ENCODE measurements at regions not wholly inside any gene's neighbourhood (a gene's known extent, or its start where the extent isn't known, plus 50 kb on each side); places are given as distances from the start of the nearest gene placed in this dataset.
A peak's percentile ranks its signal among the peaks of the same experiment; 100 is the strongest.

DNA sequence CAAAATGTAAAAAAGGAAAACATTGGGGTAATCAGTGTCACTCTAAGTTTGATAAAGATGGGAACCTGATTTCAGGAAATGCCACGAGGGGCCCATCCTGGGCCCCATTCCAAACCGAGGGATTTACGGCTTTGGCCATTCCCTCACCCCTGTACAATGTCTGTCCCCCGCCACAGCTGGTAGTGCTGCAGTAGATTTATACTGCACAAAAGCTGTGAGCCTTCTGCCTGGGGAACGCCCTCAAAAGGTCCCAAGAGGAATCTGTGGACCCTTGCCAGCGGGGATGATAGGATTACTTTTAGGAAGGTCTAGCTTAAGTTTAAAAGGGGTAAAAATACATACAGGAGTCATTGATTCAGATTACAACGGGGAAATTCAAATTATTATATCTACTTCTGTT is 173.4 kb upstream of the SGCG start:
- Mint-ChIP-seq H3K27me3 (ENCODE audit: unreplicated experiment) (no peaks in the 10 kb centered on the region), H3K36me3 (ENCODE audit: unreplicated experiment) (peaks cover 5% of the 10 kb centered on the region), H3K4me1 (ENCODE audit: low read depth, unreplicated experiment) (no peaks in the 10 kb centered on the region), H3K9me3 (ENCODE audit: unreplicated experiment) (peaks cover 2% of the 10 kb centered on the region), H3K27ac (ENCODE audit: unreplicated experiment) (no peak overlapping the region), H3K4me3 (ENCODE audit: unreplicated experiment) (no peak overlapping the region)
- no peak for DNase-seq
- TF ChIP-seq, protein P1, sequence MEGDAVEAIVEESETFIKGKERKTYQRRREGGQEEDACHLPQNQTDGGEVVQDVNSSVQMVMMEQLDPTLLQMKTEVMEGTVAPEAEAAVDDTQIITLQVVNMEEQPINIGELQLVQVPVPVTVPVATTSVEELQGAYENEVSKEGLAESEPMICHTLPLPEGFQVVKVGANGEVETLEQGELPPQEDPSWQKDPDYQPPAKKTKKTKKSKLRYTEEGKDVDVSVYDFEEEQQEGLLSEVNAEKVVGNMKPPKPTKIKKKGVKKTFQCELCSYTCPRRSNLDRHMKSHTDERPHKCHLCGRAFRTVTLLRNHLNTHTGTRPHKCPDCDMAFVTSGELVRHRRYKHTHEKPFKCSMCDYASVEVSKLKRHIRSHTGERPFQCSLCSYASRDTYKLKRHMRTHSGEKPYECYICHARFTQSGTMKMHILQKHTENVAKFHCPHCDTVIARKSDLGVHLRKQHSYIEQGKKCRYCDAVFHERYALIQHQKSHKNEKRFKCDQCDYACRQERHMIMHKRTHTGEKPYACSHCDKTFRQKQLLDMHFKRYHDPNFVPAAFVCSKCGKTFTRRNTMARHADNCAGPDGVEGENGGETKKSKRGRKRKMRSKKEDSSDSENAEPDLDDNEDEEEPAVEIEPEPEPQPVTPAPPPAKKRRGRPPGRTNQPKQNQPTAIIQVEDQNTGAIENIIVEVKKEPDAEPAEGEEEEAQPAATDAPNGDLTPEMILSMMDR (IDR thresholded peaks at IDR 0.05; ENCODE audit: partially characterized antibody, unreplicated experiment): no peak

DNA sequence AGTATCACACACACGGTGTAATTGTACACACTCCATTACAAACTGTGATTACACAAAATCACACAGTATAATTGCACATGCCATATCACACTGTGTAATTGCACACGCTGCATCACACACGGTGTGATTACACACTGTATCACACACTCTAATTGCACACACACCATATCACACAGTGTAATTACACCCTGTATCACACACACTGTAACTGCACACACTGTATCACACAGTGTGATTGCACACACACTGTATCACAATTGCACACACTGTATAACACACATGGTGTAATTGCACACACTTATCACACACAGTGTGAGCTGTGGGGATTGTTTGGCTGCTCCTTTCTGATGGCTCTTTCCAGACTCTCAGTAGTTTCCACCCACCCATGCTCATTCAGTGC is 162.6 kb upstream of the SGCG start:
- H3K27me3 Mint-ChIP-seq (ENCODE audit: unreplicated experiment): peaks cover 10% of the 10 kb centered on the region
- H3K9me3 Mint-ChIP-seq (ENCODE audit: unreplicated experiment): peaks cover 2% of the 10 kb centered on the region
- peaks cover 12% of the 10 kb centered on the region for H3K4me1 Mint-ChIP-seq (ENCODE audit: low read depth, unreplicated experiment)
- no peaks in the 10 kb centered on the region for H3K36me3 Mint-ChIP-seq (ENCODE audit: unreplicated experiment)
- H3K27ac Mint-ChIP-seq (ENCODE audit: unreplicated experiment): no peak overlapping the region
- H3K4me3 Mint-ChIP-seq (ENCODE audit: unreplicated experiment): no peak overlapping the region
- TF ChIP-seq, protein P1 (IDR thresholded peaks at IDR 0.05; ENCODE audit: partially characterized antibody, unreplicated experiment): no peak
- no peak for DNase-seq

DNA sequence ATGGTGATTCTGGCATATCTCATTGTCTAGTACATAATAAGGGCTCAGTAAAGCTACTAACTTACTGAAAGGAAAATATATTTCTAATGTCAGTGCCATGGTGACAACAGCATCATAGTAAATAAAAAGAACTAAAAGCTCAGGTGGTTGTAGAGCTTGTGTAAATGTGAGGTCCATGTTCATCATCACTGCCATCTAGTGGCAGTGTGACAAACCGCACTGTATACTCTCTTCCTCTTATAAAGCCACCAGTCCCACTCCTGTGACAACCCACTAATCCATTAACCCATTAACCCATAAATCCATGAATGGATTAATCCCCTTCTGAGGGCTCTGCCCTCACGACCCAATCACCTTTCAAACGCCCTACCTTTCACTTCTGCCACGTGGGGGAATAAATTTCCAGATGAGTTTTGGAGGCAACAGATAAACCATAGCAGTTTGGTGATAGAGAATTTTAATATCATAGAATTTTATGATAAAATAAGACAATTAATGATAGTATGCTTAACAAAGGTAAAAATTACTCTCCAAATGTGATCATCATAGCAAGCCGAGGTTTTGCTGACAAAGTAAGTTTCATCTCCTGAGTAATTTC is 160.4 kb upstream of the SGCG start:
- H3K4me3 Mint-ChIP-seq (ENCODE audit: unreplicated experiment): no peak overlapping the region
- H3K36me3 Mint-ChIP-seq (ENCODE audit: unreplicated experiment): no peaks in the 10 kb centered on the region
- peaks cover 2% of the 10 kb centered on the region for H3K9me3 Mint-ChIP-seq (ENCODE audit: unreplicated experiment)
- peaks cover 12% of the 10 kb centered on the region for H3K4me1 Mint-ChIP-seq (ENCODE audit: low read depth, unreplicated experiment)
- peaks cover 7% of the 10 kb centered on the region for H3K27me3 Mint-ChIP-seq (ENCODE audit: unreplicated experiment)
- H3K27ac Mint-ChIP-seq (ENCODE audit: unreplicated experiment): no peak overlapping the region
- TF ChIP-seq, protein P1 (IDR thresholded peaks at IDR 0.05; ENCODE audit: partially characterized antibody, unreplicated experiment): peak; percentile 76
- DNase-seq: peak; percentile 49

DNA sequence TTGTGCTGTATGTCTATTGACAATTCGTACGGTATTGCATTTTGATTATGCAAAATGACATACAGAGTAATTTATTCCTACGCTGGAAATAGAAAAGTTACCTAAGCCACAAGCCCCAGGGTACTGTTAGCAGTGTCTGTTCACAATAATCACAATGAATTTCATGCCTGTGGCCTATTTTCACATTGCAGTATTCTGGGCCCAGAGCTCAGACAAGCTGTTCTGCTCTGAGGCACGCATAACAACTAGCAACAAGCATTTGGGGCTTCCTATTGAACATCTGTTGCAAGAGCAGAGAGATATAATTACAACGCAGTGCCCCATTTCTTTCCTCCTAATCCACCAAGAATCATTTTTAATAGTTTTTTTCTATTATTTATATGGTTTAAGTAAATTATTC is 158.9 kb upstream of the SGCG start:
- no peak for DNase-seq
- Mint-ChIP-seq H3K27ac (ENCODE audit: unreplicated experiment) (peak overlapping the region; percentile 62), H3K4me3 (ENCODE audit: unreplicated experiment) (no peak overlapping the region), H3K36me3 (ENCODE audit: unreplicated experiment) (no peaks in the 10 kb centered on the region), H3K4me1 (ENCODE audit: low read depth, unreplicated experiment) (peaks cover 12% of the 10 kb centered on the region), H3K27me3 (ENCODE audit: unreplicated experiment) (peaks cover 7% of the 10 kb centered on the region), H3K9me3 (ENCODE audit: unreplicated experiment) (peaks cover 2% of the 10 kb centered on the region)
- TF ChIP-seq, protein P1 (IDR thresholded peaks at IDR 0.05; ENCODE audit: partially characterized antibody, unreplicated experiment): no peak

DNA sequence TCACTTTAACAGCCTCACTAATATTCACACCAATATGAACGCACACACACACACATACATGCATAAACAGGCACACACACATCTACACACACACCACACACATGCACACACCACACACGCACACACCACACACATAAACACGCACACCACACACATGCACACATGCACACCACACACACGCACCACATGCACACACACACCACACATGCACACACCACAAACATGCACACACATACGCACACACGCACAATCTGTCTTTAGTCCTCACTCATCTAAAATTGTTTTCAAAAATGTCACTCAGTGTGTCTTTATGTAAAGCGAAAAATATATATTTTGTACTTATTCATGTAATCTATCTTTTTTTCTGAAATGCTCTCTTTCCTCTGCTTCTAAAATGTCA is 158.1 kb upstream of the SGCG start:
- Mint-ChIP-seq H3K4me1 (ENCODE audit: low read depth, unreplicated experiment) (peaks cover 12% of the 10 kb centered on the region), H3K9me3 (ENCODE audit: unreplicated experiment) (peaks cover 2% of the 10 kb centered on the region), H3K4me3 (ENCODE audit: unreplicated experiment) (no peak overlapping the region), H3K27me3 (ENCODE audit: unreplicated experiment) (peaks cover 7% of the 10 kb centered on the region), H3K36me3 (ENCODE audit: unreplicated experiment) (no peaks in the 10 kb centered on the region), H3K27ac (ENCODE audit: unreplicated experiment) (peak overlapping the region; percentile 80)
- no peak for DNase-seq
- TF ChIP-seq, protein P1 (IDR thresholded peaks at IDR 0.05; ENCODE audit: partially characterized antibody, unreplicated experiment): no peak

All from glutamatergic neuron (in vitro differentiated cells).